Pons (tissue), 1 donor: ENCODE measurements at regions not wholly inside any gene's neighbourhood (a gene's known extent, or its start where the extent isn't known, plus 50 kb on each side); places are given as distances from the start of the nearest gene placed in this dataset.
A peak's percentile ranks its signal among the peaks of the same experiment; 100 is the strongest.

Source experiments
- DNase-seq: peaks from one replicate; pipeline ENCODE4 v3.0.0-alpha.2; 2016; ENCODE audit warnings: low spot score

GRCh38 chr10:75347186-75347585 lies 54.4 kb downstream of the ZNF503 start:
- no peak for DNase-seq

DNA sequence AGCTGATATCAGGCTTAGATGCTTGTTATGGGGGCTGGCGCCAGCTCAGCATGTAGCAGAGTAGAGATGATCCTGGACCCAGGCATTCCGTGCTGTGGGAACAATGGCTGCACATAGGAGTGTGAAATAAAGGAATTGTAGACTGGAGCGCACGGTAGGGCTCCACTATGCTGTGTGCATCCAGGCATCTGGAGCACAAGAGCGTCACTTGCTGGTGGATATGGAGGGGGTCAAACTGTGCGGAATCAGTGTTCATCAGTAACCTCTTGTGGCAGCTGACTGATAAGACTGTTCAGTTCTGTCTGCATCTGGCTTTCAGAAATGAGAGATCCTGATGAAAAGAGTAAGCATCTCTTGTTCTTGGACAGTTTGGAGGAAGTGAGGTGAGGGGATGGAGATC lies 55.8 kb downstream of the ZNF503 start:
- no peak for DNase-seq

DNA sequence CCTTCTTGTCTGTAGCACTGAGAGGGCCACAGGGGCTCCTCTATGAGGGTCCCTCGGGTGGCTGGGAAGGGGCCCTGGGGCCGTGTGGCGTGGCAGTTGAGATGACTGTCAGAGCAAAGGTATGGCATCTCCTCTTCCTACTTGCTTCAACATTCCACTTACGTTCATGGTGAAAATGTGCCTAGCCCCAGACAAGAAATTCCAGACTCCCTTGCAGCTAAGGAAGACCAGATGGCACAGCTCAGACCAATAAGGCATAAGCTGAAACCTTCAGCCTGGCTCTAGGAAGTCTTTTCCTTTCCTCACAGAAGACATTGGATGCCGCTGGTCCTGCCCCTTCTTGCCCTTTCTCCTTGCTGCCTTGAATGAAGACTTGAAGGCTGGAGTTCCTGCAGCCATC lies 57.4 kb downstream of the ZNF503 start:
- DNase-seq, result no peak

DNA sequence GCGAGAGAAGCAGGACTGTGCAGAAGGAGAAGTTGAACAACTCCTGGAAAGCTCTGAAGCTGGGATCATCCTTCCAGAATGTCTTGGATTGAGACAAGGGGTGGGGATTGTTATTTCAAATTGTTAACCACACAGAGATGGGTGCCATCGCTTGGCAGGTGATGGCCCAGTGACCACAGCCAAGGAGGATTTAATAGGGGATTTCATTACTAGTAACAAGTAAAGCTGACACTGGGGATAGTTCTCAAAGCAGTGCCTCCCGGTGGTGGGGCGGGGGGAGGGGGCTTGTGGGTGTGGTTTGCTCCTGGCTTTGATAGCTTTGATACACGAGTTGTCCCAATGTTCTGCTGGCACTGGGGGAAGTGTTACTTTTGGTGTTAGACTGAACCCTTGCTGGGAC lies 59.2 kb downstream of the ZNF503 start:
- DNase-seq, result no peak

- peak; percentile 13 for DNase-seq
These were observed 65.6 kb downstream of the ZNF503 start for GRCh38 chr10:75335983-75336382.

DNA sequence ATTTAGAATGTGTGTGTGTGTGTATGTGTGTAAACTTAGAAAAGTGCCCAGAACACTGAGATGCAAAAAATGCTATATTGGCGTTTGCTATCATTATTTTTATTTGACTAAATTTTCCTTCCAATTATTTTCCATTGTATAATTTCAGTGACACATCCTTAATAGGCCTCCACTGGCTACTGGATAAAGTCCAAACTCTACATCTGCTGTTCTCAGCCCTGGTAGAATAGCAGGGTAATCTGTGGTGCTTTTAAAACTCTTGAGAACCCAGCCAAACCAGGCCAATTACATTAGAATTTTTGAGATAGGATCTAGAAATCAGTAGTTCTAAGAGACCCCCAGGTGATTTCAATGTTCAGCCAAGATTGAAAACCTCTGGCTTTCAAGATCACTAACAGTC lies 66.4 kb downstream of the ZNF503 start:
- DNase-seq, result no peak

GRCh38 chr10:75334720-75335119 lies 66.8 kb downstream of the ZNF503 start:
- no peak for DNase-seq

GRCh38 chr10:75332081-75332480 lies 69.5 kb downstream of the ZNF503 start:
- no peak for DNase-seq

DNA sequence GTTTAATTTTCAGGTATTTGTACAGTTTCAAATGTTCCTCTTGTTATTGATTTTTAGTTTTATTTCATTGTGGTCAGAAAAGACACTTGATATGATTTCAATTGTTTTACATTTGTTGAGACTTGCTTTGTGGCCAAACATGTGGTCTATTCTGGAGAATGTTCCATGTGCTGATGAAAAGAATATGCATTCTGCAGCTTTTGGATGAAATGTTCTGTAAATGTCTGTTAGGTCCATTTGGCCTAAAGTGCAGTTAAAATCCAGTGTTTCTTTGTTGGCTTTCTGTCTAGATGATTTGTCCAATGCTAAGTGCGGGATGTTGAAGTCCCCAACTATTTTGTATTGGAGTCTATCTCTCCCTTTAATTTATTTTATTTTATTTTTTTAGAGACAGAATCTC lies 70.5 kb downstream of the ZNF503 start:
- DNase-seq, result no peak

GRCh38 chr10:75329190-75329745 lies 72.3 kb downstream of the ZNF503 start:
- DNase-seq, result no peak

GRCh38 chr10:75326306-75326705 lies 75.3 kb downstream of the ZNF503 start:
- DNase-seq, result no peak

DNA sequence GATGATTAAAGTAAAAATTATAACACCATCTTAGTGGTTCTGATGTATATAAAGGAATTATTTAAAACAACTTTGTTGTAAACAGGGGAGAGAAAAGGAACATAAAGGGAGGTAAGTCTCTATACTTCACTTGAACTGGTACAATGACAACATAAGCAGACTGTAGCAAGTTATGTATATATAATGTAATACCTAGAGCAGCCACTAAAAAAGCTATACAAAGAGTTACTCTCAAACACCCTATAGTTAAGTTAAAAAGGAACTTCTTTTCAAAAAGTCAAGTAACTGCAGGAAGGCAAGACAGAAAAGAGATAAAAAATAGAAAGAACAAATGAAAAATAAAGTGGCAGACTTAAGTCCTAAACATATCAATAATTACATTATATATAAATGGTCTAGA lies 82.3 kb downstream of the ZNF503 start:
- DNase-seq, result no peak

DNA sequence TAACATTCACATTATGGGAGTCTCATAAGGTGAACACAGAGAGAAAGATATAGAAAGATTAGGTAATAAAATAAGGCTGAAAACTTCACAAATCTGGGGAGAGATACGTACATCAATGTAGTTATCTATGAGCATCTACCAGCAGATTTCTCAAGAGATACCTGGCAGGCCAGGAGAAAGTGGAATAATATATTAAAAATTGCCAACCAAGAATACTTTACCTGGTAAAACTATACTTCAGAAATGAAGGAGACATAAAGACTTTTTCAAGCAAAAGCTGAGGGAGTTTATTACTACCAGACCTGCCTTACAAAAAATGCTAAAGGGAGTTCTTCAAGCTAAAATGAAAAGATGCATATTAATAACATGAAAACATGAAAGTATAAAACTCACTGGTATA lies 78.8 kb upstream of the COMTD1 start:
- no peak for DNase-seq

DNA sequence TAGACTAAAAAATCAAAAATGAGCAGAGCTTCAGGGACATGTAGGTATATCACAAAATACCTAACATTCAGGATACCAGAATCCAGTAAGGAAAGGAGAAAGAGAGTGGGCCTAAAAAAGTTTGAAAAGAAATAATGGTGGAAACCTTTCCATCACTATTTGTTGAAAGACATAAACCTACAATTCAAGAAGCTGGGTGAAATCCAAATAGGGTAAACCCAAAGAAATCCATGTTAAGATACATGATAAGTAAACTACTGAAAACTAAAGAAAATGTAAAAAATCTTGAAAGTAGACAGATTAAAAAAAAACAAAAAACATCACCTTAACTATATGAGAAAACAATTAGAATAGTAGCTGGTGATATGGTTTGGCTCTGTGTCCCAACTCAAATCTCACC lies 76.7 kb upstream of the COMTD1 start:
- DNase-seq, result no peak

- DNase-seq, result no peak
These were observed 69.9 kb upstream of the COMTD1 start for GRCh38 chr10:75305675-75306074.

DNA sequence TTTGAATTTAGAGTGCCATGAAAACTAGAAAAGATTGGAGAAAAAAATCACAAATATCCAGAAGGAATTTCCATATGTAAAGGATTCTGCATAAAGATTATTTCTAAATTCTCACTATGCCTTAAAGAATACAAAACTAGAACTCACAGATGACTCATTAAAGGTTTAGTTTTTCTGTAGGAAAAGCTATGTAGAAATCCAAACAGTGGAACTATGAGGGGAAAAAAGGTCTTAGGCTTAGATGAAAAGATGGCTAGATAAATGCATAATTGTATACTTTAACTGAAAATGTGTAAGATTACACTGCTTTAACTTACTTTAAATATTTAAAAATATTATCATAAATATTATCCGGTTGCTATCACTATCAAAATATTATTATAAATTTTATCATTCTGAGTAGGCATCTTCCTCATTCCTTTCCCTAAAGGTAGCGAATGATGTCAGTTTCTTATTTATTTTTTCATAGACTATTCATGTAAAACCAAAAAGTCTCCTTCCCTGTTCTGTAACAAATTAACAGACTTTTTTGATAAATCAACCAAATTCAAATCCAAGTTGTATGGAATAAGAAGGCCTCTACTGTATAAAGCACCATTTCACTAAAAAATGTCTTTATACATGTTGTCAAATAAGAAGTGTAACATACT lies 69.1 kb upstream of the COMTD1 start:
- no peak for DNase-seq

- DNase-seq, result no peak
These were observed 68.6 kb upstream of the COMTD1 start for GRCh38 chr10:75304313-75304712.

DNA sequence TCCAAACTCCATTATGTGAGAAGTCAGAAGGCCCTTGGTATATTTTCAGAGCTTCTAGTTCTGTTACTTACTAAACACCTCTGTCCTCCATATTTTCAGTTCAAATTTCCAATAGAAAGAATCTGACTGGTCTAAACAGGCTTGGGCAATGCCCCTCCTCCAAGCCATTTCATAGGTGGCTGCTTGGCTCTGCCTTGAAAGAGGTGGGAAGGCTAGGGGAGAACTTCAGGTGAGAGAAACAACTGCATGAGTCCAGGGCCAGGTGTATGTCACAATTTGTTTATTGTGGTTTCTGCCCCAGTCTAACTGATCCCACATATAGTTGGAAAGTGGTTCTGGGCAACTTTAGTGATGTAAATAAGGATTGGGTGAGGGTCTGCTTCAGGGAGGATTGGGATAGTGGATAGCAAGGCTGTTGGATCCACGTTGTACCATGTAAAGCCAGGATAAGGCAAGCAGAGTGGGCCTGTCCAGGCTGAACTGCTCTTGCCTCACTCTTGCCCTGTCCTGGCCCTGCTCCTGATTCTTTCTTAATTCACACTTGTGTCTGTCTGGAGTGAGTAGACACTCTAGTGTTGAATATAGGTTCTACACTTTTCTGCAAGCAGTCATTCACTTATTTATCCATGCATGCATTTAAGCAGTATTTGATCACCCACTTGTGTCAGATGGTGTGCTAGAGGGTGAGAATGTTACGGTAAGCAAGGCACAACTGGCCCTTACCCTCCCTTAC lies 67.5 kb upstream of the COMTD1 start:
- DNase-seq, result no peak

DNA sequence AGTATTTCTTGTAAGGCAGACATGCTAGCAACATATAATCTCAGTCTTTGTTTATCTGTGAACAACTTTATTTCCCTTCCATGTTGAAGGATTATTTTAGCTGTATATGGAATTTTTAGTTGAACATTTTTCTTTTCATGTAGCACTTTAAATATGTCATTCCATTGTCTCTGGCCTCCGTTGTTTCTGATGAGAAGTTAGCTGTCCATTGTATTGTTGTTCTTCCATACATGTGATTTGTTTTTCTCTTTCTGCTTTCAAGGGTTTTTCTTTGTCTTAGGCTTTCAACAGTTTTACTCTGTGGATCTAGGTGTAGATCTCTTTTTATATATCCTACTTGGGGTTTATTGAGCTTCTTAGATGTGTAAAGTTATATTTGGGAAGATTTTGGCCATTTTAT lies 66.3 kb upstream of the COMTD1 start:
- DNase-seq, result no peak

GRCh38 chr10:75297021-75297599 lies 61.4 kb upstream of the COMTD1 start:
- DNase-seq, result no peak

GRCh38 chr10:75295868-75296441 lies 60.2 kb upstream of the COMTD1 start:
- DNase-seq, result no peak

DNA sequence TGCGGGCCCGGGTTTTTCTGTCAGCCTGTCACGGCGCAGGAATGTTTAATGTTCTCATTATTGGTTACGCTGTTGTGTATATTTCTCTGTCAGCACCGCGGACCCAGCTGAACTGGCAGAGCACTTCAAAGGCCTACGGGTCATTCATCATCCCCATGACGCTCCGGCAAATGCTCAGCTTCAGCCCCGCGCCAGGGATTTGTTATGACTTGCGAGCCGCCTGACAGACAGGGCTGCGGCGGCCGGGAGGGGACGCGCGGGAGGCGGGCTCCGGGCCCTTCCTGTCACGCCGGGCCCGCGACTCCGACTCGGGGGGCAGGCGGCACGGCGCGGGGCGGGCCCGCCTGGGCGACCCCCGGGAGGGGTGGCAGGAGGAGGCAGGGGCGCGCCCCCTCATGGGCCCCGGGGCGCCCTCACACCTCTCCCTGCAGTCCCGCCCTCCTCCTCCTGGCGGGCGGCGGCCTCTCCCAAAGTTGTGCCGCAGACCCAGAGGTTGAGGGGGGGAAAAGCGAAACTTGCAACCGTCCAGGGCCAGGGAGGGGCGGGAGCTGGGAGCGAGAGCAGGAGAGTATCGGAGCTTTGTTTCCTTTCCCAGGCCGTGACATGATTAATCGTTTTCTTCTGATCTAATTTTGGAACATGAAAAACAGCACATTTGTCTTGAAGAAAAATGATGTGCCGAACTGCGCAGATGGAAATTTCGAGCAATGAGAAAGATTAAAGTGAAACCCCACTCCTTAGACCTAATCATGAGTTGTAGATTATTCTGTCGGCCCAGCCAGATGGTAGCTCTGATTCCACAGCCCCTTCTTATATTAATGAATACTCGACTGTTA lies 59.3 kb upstream of the COMTD1 start:
- peak; percentile 43 for DNase-seq
